ENCODE measurements at regions not wholly inside any gene's neighbourhood (a gene's known extent, or its start where the extent isn't known, plus 50 kb on each side); places are given as distances from the start of the nearest gene placed in this dataset.

DNA sequence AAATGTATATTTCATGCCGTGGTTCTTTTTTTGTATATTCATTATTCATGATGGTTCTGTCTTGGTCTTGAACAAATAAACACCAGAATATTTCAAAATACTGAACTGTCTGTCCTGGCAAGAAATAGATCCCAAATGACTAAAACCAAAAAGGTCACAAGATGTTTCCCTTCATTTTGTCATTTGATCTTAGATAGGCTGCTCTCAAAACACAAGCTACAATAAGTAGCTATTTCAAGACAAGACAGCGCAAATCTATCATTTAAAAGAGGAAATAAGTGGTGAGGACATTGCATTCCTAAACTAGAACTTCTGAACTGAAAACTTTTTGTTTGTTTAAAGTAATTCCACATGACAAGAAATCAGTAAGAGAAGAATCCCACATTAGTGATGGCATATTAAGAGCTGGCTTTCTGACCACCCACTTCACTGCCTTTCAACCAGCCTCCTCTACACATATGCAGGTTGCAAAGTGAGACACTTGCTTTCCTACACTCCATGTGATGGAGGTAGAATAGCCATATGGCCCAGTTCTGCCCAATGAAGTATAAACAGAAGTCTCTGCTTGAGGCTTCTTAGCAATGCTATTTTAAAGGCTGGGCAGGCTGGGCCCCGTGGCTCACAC is 54.4 kb upstream of the CCDC28A start:
- H3K36me3 ChIP-seq: no peaks in the 10 kb centered on the region
- no peaks in the 10 kb centered on the region for H3K27me3 ChIP-seq
- H3K4me1 ChIP-seq: peaks cover 29% of the 10 kb centered on the region
- peak overlapping the region; percentile 73 for H3K27ac ChIP-seq
- H3K4me3 ChIP-seq: no peak overlapping the region
- WGBS: 81% methylated on average over 3 of the region's 3 CpGs
- no peak for TF ChIP-seq POLR2A (IDR thresholded peaks at IDR 0.05)
- no peak for TF ChIP-seq EP300 (IDR thresholded peaks at IDR 0.05)
- TF ChIP-seq CTCF (IDR thresholded peaks at IDR 0.05): no peak
- no peak for TF ChIP-seq POLR2AphosphoS5 (IDR thresholded peaks at IDR 0.05)
- no peaks in the 10 kb centered on the region for H3K9me3 ChIP-seq
- DNase-seq (ENCODE audit: low spot score in 2 of 2): no peak

GRCh38 chr6:138719744-138720143 is 53.8 kb upstream of the CCDC28A start:
- DNase-seq (ENCODE audit: low spot score in 2 of 2): no peak
- TF ChIP-seq POLR2A (IDR thresholded peaks at IDR 0.05) (no peak), POLR2AphosphoS5 (IDR thresholded peaks at IDR 0.05) (no peak), EP300 (IDR thresholded peaks at IDR 0.05) (no peak), CTCF (IDR thresholded peaks at IDR 0.05) (no peak)
- Histone ChIP-seq H3K27me3 (no peaks in the 10 kb centered on the region), H3K27ac (peak overlapping the region; percentile 73), H3K9me3 (no peaks in the 10 kb centered on the region), H3K4me1 (peaks cover 32% of the 10 kb centered on the region), H3K4me3 (no peak overlapping the region), H3K36me3 (no peaks in the 10 kb centered on the region)
- WGBS: 78% methylated on average over 1 of the region's 1 CpG

- no peak for TF ChIP-seq POLR2A (IDR thresholded peaks at IDR 0.05)
- no peak for TF ChIP-seq EP300 (IDR thresholded peaks at IDR 0.05)
- no peak for TF ChIP-seq POLR2AphosphoS5 (IDR thresholded peaks at IDR 0.05)
- TF ChIP-seq CTCF (IDR thresholded peaks at IDR 0.05): no peak
- H3K4me1 ChIP-seq: peaks cover 32% of the 10 kb centered on the region
- 84% methylated on average over 4 of the region's 4 CpGs for WGBS
- H3K27ac ChIP-seq: no peak overlapping the region
- no peak overlapping the region for H3K4me3 ChIP-seq
- H3K9me3 ChIP-seq: no peaks in the 10 kb centered on the region
- no peaks in the 10 kb centered on the region for H3K27me3 ChIP-seq
- no peaks in the 10 kb centered on the region for H3K36me3 ChIP-seq
- no peak for DNase-seq (ENCODE audit: low spot score in 2 of 2)
Measured at GRCh38 chr6:138722425-138723371, 50.9 kb upstream of the CCDC28A start.

Data from suprapubic skin (tissue), 4 donors.